ENCODE measurements at regions not wholly inside any gene's neighbourhood (a gene's known extent, or its start where the extent isn't known, plus 50 kb on each side); places are given as distances from the start of the nearest gene placed in this dataset.

DNA sequence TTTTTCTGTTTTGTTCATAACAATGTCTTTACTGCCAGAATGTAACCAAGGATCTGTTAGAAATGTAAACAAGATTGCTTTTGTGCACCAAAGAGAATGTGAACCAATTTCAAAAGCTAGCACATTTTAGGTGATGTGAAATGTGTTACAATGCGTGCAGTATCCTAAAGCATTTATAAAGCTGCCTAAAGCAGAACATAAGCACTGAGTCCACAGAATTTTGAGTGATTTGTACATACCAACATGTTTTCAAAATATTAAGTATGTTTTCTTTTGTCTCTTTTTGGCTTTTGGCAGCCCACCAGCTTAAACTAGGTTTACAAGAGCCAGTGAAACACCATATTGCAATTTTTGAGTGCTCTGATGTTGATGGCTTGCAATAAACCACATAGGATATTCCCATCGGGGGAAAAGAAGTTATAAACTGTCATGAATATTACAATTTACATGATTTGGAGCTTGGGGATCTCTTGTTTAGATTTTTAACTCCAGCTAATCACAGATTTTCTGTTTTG lies 364.0 kb downstream of the ZIC1 start:
- no peak for DNase-seq

DNA sequence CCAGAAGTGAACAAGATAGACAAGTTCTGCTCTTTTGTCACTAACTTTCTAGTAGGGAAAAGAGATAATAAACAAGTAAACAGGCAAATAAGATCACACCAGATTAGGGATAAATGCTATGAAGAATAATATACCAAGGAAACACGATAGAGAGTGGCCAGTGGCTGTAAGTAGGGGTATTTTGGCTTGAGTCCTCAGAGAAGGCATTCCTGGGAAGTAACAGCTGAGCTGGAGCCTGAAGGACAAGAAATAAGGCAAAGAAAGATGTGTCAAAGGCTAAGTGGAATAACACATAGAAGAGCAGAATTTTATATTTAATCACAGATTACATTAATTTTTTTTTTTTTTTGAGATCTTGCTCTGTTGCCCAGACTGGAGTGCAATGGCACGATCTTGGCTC lies 366.2 kb downstream of the ZIC1 start:
- no peak for DNase-seq

DNA sequence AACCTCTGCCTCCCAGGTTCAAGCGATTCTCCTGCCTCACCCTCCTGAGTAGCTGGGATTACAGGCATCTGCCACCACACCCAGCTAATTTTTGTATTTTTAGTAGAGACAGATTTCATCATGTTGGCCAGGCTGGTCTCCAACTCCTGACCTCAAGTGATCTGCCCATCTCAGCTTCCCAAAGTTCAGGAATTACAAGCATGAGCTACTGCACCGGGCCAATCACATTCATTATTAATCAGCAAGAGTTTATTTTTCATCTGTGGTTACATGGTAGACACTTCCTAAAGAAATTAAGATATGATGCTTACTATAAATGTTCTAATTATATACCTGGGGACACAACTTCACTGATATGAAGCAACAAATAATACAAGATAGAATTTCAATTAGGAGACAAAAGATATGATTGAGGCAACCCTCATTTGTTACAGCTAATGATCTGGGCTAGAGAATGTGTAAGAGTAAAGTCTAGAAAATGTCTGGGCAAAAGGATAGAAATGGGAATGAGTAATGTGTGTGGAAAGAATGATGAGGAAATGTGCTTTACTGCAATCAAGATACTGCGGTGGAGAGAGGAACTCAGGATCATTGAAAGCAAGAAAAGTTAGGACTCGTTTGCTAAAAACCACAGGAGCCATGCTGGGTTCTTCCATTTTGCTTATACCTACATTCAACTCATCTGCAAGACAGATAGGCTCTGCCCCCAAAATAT lies 366.8 kb downstream of the ZIC1 start:
- DNase-seq = no peak

GRCh38 chr3:147793841-147794240 lies 384.7 kb downstream of the ZIC1 start:
- DNase-seq = no peak

DNA sequence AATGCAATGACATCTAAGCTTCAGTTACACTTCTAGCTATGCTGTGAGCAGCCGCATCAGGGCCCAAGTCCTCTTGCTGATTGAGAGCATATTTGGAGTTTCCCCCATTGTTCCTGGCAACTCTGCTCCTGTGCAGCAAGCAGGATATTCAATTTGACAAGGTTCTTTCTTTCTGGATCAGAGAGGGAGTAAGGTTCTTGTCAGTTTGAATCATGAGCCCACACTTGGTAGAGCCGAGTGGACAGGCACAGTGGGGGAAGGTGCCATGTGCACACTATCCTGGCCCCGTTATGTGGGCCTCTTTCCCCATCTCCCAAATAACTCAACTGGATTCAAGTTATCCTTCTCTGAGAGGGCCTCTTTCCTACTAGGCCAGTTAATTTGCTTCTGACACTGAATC lies 385.4 kb downstream of the ZIC1 start:
- no peak for DNase-seq

GRCh38 chr3:147795418-147795817 lies 386.3 kb downstream of the ZIC1 start:
- no peak for DNase-seq

DNA sequence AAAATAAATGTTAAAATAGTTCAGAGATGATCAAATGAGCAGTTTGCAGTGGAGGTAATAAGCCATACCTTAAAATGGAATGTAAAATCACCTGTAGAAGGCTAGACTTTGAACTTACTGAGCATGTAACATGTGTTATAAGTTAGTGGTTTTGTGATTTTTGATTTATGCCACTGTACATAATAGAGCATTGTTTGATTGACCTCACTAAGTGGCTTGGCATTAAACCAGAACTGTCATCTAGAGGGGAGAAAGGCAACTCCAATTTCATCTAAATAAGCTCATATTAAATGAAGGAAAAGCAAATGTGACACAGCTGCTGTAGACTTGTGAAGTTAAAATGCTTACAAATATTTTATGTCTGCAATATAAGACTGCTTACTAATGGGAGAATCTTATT lies 387.9 kb downstream of the ZIC1 start:
- no peak for DNase-seq

GRCh38 chr3:147799601-147800000 lies 390.4 kb downstream of the ZIC1 start:
- no peak for DNase-seq

- no peak for DNase-seq
These were observed 398.6 kb downstream of the ZIC1 start for GRCh38 chr3:147807776-147808175.

DNA sequence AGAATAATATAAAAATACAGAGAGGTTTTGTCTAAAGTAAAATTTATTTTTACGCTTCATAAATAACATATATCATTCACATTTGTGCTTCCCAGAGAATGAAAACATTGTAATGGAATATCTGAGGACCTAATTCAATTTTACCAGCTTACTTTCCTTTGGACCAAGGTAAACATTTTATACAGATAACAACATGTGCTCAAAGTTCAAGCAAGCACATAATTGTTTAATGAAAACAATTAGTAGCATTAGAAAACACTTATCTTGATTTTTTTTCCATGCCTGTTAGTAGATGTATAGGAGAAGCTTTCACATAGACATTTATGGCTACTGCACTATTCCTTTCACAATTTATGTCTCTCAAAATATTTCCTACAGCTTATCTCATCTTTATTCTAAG lies 400.0 kb downstream of the ZIC1 start:
- no peak for DNase-seq

GRCh38 chr3:147812186-147812911 lies 403.2 kb downstream of the ZIC1 start:
- DNase-seq = no peak

GRCh38 chr3:147813256-147813655 lies 404.1 kb downstream of the ZIC1 start:
- no peak for DNase-seq

DNA sequence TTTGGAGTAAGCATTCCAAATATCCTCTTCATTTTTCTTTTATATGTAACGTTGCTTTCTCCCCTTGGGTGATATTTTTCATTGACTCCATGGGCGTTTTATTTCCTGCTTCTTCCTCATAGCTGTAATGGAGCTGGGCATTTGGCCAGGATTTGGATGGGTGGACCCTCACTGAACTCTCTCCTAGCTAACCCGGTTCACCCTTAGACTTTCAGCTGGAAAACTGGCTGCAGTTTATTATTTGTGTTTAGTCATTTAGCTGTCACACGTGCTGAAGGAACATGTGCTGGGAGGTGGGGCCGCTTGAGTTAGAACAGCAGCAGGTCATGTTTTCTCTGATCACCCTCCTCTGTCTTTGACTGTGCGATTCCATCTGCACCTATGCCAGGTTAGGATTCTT lies 407.6 kb downstream of the ZIC1 start:
- no peak for DNase-seq

DNA sequence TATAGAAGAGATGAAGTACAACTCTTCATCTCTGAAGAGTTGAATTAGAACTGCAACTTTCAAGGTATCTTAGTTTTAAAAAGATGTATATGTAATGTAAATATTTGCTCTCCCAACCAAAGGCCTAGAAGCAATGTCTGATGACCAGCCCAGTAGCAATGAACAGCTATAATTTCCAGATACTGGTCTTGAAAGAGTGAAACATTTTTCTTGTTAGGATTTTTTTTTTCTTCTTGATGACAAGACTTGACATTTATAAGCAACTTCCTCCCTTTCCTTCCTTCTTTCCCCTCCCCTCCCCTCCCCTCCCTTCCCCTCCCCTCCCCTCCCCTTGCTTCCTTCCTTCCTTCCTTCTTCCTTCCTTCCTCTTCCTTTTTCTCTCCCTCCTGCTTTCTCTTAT lies 423.4 kb downstream of the ZIC1 start:
- no peak for DNase-seq

DNA sequence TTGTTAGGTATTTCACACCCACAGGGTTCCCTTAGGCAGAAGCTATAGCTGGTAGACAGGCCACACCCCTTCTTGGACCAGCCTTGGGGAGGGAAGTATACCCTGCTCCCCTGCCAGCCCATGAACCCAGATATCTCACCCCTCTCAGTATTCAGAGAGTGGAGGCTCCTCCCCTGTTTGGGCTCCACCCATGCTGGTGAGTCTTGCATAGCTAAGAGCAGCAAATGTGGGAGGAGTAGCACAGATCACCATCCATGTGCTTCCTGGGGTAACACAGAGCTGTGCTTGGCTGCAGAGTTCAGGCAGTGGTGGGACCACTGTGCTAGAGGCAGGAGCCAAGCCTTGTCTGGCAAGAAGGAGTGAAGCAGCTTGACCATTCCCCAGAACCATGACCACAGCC lies 427.2 kb downstream of the ZIC1 start:
- DNase-seq = no peak

- no peak for DNase-seq
These were observed 429.5 kb downstream of the ZIC1 start for GRCh38 chr3:147838652-147839051.

DNA sequence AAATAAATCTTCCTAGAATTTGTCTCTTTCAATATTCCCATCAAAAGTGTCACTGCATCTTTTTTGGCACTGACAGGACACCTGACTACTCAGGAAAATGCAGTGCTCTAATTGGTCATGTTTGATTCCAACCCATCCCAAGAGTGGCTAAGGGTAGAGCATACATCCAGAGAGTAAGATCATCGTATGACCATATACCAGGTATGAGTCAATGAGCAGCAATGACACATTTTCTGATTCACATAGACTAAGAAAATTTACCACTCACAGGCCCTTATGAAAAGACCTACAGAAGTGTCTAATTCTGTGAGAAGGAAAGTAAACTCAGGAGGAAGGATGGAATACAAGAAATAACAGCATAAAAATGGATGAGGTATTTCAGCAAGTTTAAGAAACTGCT lies 434.2 kb downstream of the ZIC1 start:
- no peak for DNase-seq

DNA sequence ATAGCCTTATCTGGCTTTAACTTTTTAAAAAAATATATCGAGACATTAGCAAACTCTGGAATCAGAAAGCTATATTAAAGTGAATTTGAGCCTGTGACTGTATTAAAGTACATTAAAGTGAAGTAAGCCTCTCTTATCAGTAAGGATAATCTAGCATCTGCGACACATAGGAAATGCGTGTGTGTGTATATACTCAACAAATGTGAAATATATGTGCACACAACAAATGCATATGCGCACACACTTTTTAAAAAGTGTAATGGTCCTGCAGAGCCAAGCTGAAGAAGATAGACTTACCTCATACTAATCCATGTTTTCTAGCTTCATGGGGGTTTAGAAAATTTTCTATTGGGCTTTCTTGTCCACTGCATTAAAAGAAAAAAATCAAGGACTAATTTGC lies 437.1 kb downstream of the ZIC1 start:
- no peak for DNase-seq

DNA sequence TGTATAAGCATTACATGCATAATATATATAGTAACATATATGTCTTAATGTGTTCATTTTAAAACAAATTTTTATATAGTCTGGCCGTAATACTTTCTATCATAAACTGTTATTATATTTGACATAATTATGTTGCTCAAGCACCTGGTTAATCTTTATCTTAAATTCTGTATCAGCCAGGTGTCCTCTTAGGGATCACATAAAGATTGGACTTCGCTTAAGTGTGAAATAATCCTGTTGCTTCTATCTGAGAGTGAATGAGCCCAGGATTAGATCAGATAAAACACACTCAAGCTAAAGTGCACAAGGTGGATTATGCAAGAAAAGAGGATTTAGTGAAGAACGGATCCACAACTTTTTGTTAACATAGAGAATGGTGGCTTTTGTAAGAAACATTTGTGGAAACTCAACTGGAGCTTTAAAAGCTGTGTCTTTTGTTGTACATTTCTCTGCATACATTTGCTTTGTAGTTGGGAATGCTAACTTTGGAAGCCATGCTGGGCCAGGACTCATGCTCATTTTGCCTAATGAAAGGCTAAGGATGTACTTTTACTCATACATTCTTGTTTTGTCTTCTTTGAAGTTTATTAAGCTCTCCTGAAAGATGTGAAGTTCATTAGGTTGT lies 437.8 kb downstream of the ZIC1 start:
- DNase-seq = no peak

GRCh38 chr3:147851062-147851461 lies 441.9 kb downstream of the ZIC1 start:
- DNase-seq = no peak

GRCh38 chr3:147854542-147854941 lies 445.4 kb downstream of the ZIC1 start:
- DNase-seq = no peak

- DNase-seq = no peak
These were observed 455.7 kb downstream of the ZIC1 start for GRCh38 chr3:147864754-147865354.

- no peak for DNase-seq
These were observed 457.4 kb downstream of the ZIC1 start for GRCh38 chr3:147866561-147866960.

- no peak for DNase-seq
These were observed 463.4 kb downstream of the ZIC1 start for GRCh38 chr3:147872568-147872967.

All from activated T-cell treated with anti-CD3 and anti-CD28 coated beads, Interleukin-2, amount 50 U/mL, for 48 hours (primary cell).